ENCODE measurements at regions not wholly inside any gene's neighbourhood (a gene's known extent, or its start where the extent isn't known, plus 50 kb on each side); places are given as distances from the start of the nearest gene placed in this dataset.

- ChIA-PET POLR2A (no interaction called here), CTCF (no interaction called here)
- BruUV-seq (replicated peaks), result no TSS peak
- Mint-ChIP-seq H3K36me3 (ENCODE audit: insufficient read depth, unreplicated experiment) (no peaks in the 10 kb centered on the region), H3K4me1 (ENCODE audit: low read depth, unreplicated experiment) (peaks cover 10% of the 10 kb centered on the region), H3K27me3 (ENCODE audit: insufficient read depth, unreplicated experiment) (no peaks in the 10 kb centered on the region), H3K27ac (ENCODE audit: unreplicated experiment) (no peak overlapping the region), H3K9me3 (ENCODE audit: unreplicated experiment) (peaks cover 14% of the 10 kb centered on the region), H3K4me3 (ENCODE audit: unreplicated experiment) (peak overlapping the region; percentile 12)
- TF ChIP-seq CTCF (IDR thresholded peaks at IDR 0.05; ENCODE audit: insufficient read depth in 1 of 2, low read depth in 1 of 2, low read length in 1 of 2, severe bottlenecking in 1 of 2, unreplicated experiment in 1 of 2), result no peak
- Histone ChIP-seq H3K36me3 (ENCODE audit: control insufficient read depth, insufficient read depth, low read length) (no peaks in the 10 kb centered on the region), H3K4me3 (ENCODE audit: low read depth, low read length) (no peak overlapping the region), H3K9me3 (no peaks in the 10 kb centered on the region), H3K27me3 (replicated peaks; ENCODE audit: control insufficient read depth, insufficient read depth, low read length) (no peaks in the 10 kb centered on the region), H3K4me1 (0 out of 2 replicates have a peak, but pooled peaks cover 9% of the 10 kb centered on the region)
- peak in 1 of 2 experiments; percentile 1 for DNase-seq
- intact Hi-C loops (cut with micrococcal nuclease; ENCODE audit: unreplicated experiment), result no loop called here
Measured at GRCh38 chr4:13159041-13159620, 325.0 kb downstream of the RAB28 start.

GRCh38 chr4:13151194-13151593 is 332.9 kb downstream of the RAB28 start:
- intact Hi-C loops (cut with micrococcal nuclease; ENCODE audit: unreplicated experiment), result no loop called here
- no peak overlapping the region for H3K27ac Mint-ChIP-seq (ENCODE audit: unreplicated experiment)
- no TSS peak for BruUV-seq (replicated peaks)
- Histone ChIP-seq H3K4me1 (no peaks in the 10 kb centered on the region), H3K27me3 (replicated peaks; ENCODE audit: control insufficient read depth, insufficient read depth, low read length) (no peaks in the 10 kb centered on the region), H3K36me3 (ENCODE audit: control insufficient read depth, insufficient read depth, low read length) (no peaks in the 10 kb centered on the region), H3K9me3 (no peaks in the 10 kb centered on the region), H3K4me3 (ENCODE audit: low read depth, low read length) (no peak overlapping the region)
- POLR2A ChIA-PET, result no interaction called here
- no peaks in the 10 kb centered on the region for H3K36me3 Mint-ChIP-seq (ENCODE audit: insufficient read depth, unreplicated experiment)
- no peak overlapping the region for H3K4me3 Mint-ChIP-seq (ENCODE audit: unreplicated experiment)
- TF ChIP-seq CTCF (IDR thresholded peaks at IDR 0.05; ENCODE audit: insufficient read depth in 1 of 2, low read depth in 1 of 2, low read length in 1 of 2, severe bottlenecking in 1 of 2, unreplicated experiment in 1 of 2), result no peak
- CTCF ChIA-PET, result no interaction called here
- peaks cover 2% of the 10 kb centered on the region for H3K27me3 Mint-ChIP-seq (ENCODE audit: insufficient read depth, unreplicated experiment)
- no peak for DNase-seq
- H3K9me3 Mint-ChIP-seq (ENCODE audit: unreplicated experiment), result no peaks in the 10 kb centered on the region
- H3K4me1 Mint-ChIP-seq (ENCODE audit: low read depth, unreplicated experiment), result no peaks in the 10 kb centered on the region

- no peak for DNase-seq
- ChIA-PET POLR2A (no interaction called here), CTCF (no interaction called here)
- Histone ChIP-seq H3K36me3 (ENCODE audit: control insufficient read depth, insufficient read depth, low read length) (no peaks in the 10 kb centered on the region), H3K9me3 (no peaks in the 10 kb centered on the region), H3K4me1 (no peaks in the 10 kb centered on the region), H3K4me3 (ENCODE audit: low read depth, low read length) (no peak overlapping the region), H3K27me3 (replicated peaks; ENCODE audit: control insufficient read depth, insufficient read depth, low read length) (no peaks in the 10 kb centered on the region)
- Mint-ChIP-seq H3K4me1 (ENCODE audit: low read depth, unreplicated experiment) (no peaks in the 10 kb centered on the region), H3K9me3 (ENCODE audit: unreplicated experiment) (no peaks in the 10 kb centered on the region), H3K27ac (ENCODE audit: unreplicated experiment) (no peak overlapping the region), H3K36me3 (ENCODE audit: insufficient read depth, unreplicated experiment) (no peaks in the 10 kb centered on the region), H3K27me3 (ENCODE audit: insufficient read depth, unreplicated experiment) (no peaks in the 10 kb centered on the region), H3K4me3 (ENCODE audit: unreplicated experiment) (no peak overlapping the region)
- no peak for TF ChIP-seq CTCF (IDR thresholded peaks at IDR 0.05; ENCODE audit: insufficient read depth in 1 of 2, low read depth in 1 of 2, low read length in 1 of 2, severe bottlenecking in 1 of 2, unreplicated experiment in 1 of 2)
- intact Hi-C loops (cut with micrococcal nuclease; ENCODE audit: unreplicated experiment), result no loop called here
- BruUV-seq (replicated peaks), result no TSS peak
Measured at GRCh38 chr4:13143222-13144070, 340.7 kb downstream of the RAB28 start.

Data from Caco-2 (cell line).